AG09319 (cell line): ENCODE measurements at regions not wholly inside any gene's neighbourhood (a gene's known extent, or its start where the extent isn't known, plus 50 kb on each side); places are given as distances from the start of the nearest gene placed in this dataset.
"Not testable (repeated sequence)": the region's sequence is repeated elsewhere in the genome, so short reads cannot be mapped to it uniquely, and the experiment has no call there.

ENCODE experiments used
- DNase-seq: peaks from one replicate; pipeline ENCODE4 v3.0.0-alpha.2; 2010; ENCODE audit warnings: low read depth; ENCODE audit errors: extremely low read depth
- TF ChIP-seq, protein P1 (sequence below): IDR thresholded peaks from 2 replicates; pipeline ENCODE4 v1.5.1; 2011; ENCODE audit warnings: low read depth, mild to moderate bottlenecking, inconsistent platforms, low read length, moderate library complexity

GRCh38 chr11:28911829-28912228, 803.6 kb downstream of the METTL15 start:
- TF ChIP-seq, protein P1, sequence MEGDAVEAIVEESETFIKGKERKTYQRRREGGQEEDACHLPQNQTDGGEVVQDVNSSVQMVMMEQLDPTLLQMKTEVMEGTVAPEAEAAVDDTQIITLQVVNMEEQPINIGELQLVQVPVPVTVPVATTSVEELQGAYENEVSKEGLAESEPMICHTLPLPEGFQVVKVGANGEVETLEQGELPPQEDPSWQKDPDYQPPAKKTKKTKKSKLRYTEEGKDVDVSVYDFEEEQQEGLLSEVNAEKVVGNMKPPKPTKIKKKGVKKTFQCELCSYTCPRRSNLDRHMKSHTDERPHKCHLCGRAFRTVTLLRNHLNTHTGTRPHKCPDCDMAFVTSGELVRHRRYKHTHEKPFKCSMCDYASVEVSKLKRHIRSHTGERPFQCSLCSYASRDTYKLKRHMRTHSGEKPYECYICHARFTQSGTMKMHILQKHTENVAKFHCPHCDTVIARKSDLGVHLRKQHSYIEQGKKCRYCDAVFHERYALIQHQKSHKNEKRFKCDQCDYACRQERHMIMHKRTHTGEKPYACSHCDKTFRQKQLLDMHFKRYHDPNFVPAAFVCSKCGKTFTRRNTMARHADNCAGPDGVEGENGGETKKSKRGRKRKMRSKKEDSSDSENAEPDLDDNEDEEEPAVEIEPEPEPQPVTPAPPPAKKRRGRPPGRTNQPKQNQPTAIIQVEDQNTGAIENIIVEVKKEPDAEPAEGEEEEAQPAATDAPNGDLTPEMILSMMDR = no peak
- DNase-seq = no peak

GRCh38 chr11:28910926-28911325, 802.7 kb downstream of the METTL15 start:
- TF ChIP-seq, protein P1 = no peak
- no peak for DNase-seq

DNA sequence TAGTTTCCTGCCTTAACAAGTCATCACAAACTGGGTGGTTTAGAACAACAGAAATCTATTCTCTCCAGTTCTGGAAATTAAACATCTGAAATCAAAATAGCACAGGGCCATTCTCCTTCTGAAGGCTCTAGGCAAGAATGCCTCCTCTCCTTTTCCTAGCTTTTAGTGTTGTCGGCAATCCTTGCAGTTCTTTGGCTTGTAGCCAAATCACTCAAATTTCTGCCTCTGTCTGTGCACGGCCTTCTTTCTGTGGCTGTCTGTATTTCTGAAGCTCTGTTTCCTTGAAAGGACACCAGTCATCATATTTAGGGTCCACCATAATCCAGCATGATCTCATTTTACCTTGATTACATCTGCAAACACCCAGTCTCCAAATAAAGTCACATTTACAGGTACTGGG, 795.5 kb downstream of the METTL15 start:
- TF ChIP-seq, protein P1 = no peak
- DNase-seq = no peak

- TF ChIP-seq, protein P1 = no peak
- no peak for DNase-seq
Measured at GRCh38 chr11:28900427-28900826, 792.2 kb downstream of the METTL15 start.

DNA sequence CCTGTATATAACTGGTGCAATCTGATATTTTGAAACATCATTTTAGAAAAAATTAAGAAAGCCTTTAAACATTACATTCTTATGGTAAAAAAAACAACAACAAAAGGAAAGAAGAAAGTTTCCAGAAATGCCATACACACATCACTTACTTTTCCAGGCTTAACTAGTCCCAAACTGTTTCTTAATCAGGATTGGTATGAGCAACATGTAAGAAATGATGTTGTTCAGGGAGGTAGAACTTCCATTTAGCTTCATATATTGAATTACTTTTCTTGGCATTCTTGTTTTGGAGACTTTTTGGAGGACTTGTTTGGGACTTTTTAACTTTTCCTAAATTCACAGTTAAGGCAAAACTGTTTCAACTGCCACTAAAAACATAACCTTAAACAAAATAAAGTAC, 791.5 kb downstream of the METTL15 start:
- TF ChIP-seq, protein P1 = no peak
- no peak for DNase-seq

GRCh38 chr11:28890601-28891040, 782.4 kb downstream of the METTL15 start:
- DNase-seq = not testable (repeated sequence)

GRCh38 chr11:28887681-28888080, 779.5 kb downstream of the METTL15 start:
- TF ChIP-seq, protein P1 = no peak
- DNase-seq = no peak

- DNase-seq = no peak
- TF ChIP-seq, protein P1 = no peak
Measured at GRCh38 chr11:28879869-28880268, 771.7 kb downstream of the METTL15 start.
